WTC11 (cell line): ENCODE measurements at regions not wholly inside any gene's neighbourhood (a gene's known extent, or its start where the extent isn't known, plus 50 kb on each side); places are given as distances from the start of the nearest gene placed in this dataset.

Experiments
- ATAC-seq: fragments of 200-7000 bp; cut with Tn5 transposase; 2 replicates; pipeline ENCODE4 v1.10.0; 2021; ENCODE audit warnings: mild to moderate bottlenecking, moderate library complexity
- CTCF ChIA-PET: fragments of 300-600 bp; sonication (Branson Sonifier 250); formaldehyde crosslinking; loops from one replicate; lab custom pipeline; 2021; ENCODE audit warnings: antibody characterized with exemption; lab: Charles Lee
- POLR2A ChIA-PET: fragments of 350-600 bp; sonication (Branson Sonifier 250); formaldehyde crosslinking; loops from one replicate; lab custom pipeline; 2021; ENCODE audit warnings: antibody characterized with exemption; lab: Charles Lee
- DNase-seq: peaks from one replicate; pipeline ENCODE4 v3.0.0; 2021; ENCODE audit warnings: low spot score
- H3K27ac Mint-ChIP-seq: 2 replicates; pipeline ENCODE4 v1.8.0; 2021; ENCODE audit warnings: mixed read lengths
- H3K27me3 Mint-ChIP-seq: 2 replicates; pipeline ENCODE4 v1.8.0; 2021; ENCODE audit warnings: low read depth, mild to moderate bottlenecking, moderate library complexity, mixed read lengths
- H3K36me3 Mint-ChIP-seq: 2 replicates; pipeline ENCODE4 v1.8.0; 2021; ENCODE audit warnings: mixed read lengths
- H3K4me1 Mint-ChIP-seq: 2 replicates; pipeline ENCODE4 v1.8.0; 2022; ENCODE audit warnings: mixed read lengths
- H3K4me3 Mint-ChIP-seq: 2 replicates; pipeline ENCODE4 v1.8.0; 2021; ENCODE audit warnings: mild to moderate bottlenecking, moderate library complexity, mixed read lengths
- H3K9me3 Mint-ChIP-seq: 2 replicates; pipeline ENCODE4 v1.8.0; 2021; ENCODE audit warnings: mixed read lengths
- EMX1 ChIP-seq: fragments of 250-450 bp; sonication (Bioruptor Pico); IDR thresholded peaks from 2 replicates; pipeline ENCODE4 v1.8.0; 2021; ENCODE audit warnings: mild to moderate bottlenecking
- ETV6 ChIP-seq: sonication (generic); formaldehyde crosslinking; IDR thresholded peaks from 2 replicates; pipeline ENCODE4 v1.8.1; 2022; ENCODE audit warnings: mild to moderate bottlenecking, missing genetic modification reagents
- FOXJ3 ChIP-seq: sonication (generic); formaldehyde crosslinking; IDR thresholded peaks from 2 replicates; pipeline ENCODE4 v1.9.0; 2021; ENCODE audit warnings: missing genetic modification reagents, mild to moderate bottlenecking, borderline replicate concordance
- GRHL2 ChIP-seq: fragments of 250-450 bp; sonication (Bioruptor Pico); IDR thresholded peaks from 2 replicates; pipeline ENCODE4 v1.8.0; 2022; ENCODE audit warnings: mild to moderate bottlenecking, moderate library complexity; ENCODE audit not compliant: insufficient replicate concordance, severe bottlenecking
- HMGA2 ChIP-seq: fragments of 250-450 bp; sonication (Bioruptor Pico); IDR thresholded peaks from 2 replicates; pipeline ENCODE4 v1.4.0; 2021; ENCODE audit warnings: mild to moderate bottlenecking, moderate library complexity
- JUN ChIP-seq: sonication (generic); formaldehyde crosslinking; IDR thresholded peaks from 2 replicates; pipeline ENCODE4 v1.8.0; 2023; ENCODE audit warnings: mild to moderate bottlenecking, missing genetic modification reagents
- NFYB ChIP-seq: sonication (generic); formaldehyde crosslinking; conservative IDR thresholded peaks from 2 replicates; pipeline ENCODE4 v1.8.0; 2022; ENCODE audit warnings: low read depth, missing genetic modification reagents
- SMAD3 ChIP-seq: sonication (generic); formaldehyde crosslinking; IDR thresholded peaks from 2 replicates; pipeline ENCODE4 v1.8.0; 2022; ENCODE audit warnings: missing genetic modification reagents, mild to moderate bottlenecking, borderline replicate concordance
- ZNF423 ChIP-seq: fragments of 250-450 bp; sonication (Bioruptor Pico); IDR thresholded peaks from 2 replicates; pipeline ENCODE4 v2.1.2; 2022; ENCODE audit warnings: mild to moderate bottlenecking, moderate library complexity
- TF ChIP-seq, protein P1 (sequence below): sonication (generic); formaldehyde crosslinking; conservative IDR thresholded peaks from 2 replicates; pipeline ENCODE4 v1.8.1; 2023; ENCODE audit warnings: mild to moderate bottlenecking, low read depth, missing genetic modification reagents, moderate library complexity
- TF ChIP-seq, protein P2 (sequence below): sonication (generic); formaldehyde crosslinking; IDR thresholded peaks from 2 replicates; pipeline ENCODE4 v1.8.0; 2022; ENCODE audit warnings: mild to moderate bottlenecking, missing genetic modification reagents
- TF ChIP-seq, protein P3 (sequence below): sonication (generic); formaldehyde crosslinking; IDR thresholded peaks from 2 replicates; pipeline ENCODE4 v1.8.1; 2023; ENCODE audit warnings: mild to moderate bottlenecking, missing genetic modification reagents, moderate library complexity
- TF ChIP-seq, protein P4 (sequence below): fragments of 250-450 bp; sonication (Bioruptor Pico); IDR thresholded peaks from 2 replicates; pipeline ENCODE4 v1.9.0; 2021; ENCODE audit warnings: moderate library complexity, mild to moderate bottlenecking, inconsistent platforms, borderline replicate concordance
- TF ChIP-seq, protein P5 (sequence below): fragments of 250-450 bp; sonication (Bioruptor Pico); IDR thresholded peaks from 2 replicates; pipeline ENCODE4 v2.1.2; 2022; ENCODE audit warnings: mild to moderate bottlenecking, moderate library complexity
- TF ChIP-seq, protein P6 (sequence below): sonication (generic); formaldehyde crosslinking; IDR thresholded peaks from 2 replicates; pipeline ENCODE4 v1.8.1; 2022; ENCODE audit warnings: low read depth, mild to moderate bottlenecking, moderate library complexity, missing genetic modification reagents, borderline replicate concordance

DNA sequence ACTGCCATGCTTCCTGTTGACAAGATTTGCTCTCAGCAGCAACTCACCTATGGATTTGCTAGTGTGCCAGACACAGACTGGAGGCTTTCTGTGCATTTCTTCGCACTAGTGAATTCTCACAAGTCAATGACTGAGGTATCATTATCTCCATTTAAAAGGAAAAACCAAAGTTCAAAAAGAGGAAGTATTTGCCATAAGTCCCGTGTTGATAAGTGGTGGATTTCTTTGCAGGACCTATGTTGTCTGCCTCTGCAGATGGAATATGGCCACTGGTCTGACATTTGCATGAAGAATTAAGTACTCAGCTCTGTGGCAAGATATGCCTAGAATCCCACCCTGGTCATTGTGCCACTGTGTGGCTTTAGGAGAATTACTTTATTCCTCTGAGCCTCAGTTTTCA, 299.6 kb downstream of the PAX3 start:
- ATAC-seq: no peak
- Mint-ChIP-seq H3K9me3 (peaks cover 6% of the 10 kb centered on the region), H3K4me1 (peaks cover 14% of the 10 kb centered on the region), H3K27me3 (no peaks in the 10 kb centered on the region; the same call in 1 of the 2 replicates), H3K27ac (no peak overlapping the region), H3K4me3 (no peak overlapping the region), H3K36me3 (no peaks in the 10 kb centered on the region)
- POLR2A ChIA-PET: no interaction called here
- CTCF ChIA-PET: no interaction called here
- TF ChIP-seq FOXJ3 (CRISPR knock-in tag) (no peak), ZNF423 (CRISPR knock-in tag) (no peak), SMAD3 (no peak), NFYB (CRISPR knock-in tag) (no peak), EMX1 (CRISPR knock-in tag) (no peak), JUN (no peak), HMGA2 (CRISPR knock-in tag) (no peak)
- TF ChIP-seq, protein P1, sequence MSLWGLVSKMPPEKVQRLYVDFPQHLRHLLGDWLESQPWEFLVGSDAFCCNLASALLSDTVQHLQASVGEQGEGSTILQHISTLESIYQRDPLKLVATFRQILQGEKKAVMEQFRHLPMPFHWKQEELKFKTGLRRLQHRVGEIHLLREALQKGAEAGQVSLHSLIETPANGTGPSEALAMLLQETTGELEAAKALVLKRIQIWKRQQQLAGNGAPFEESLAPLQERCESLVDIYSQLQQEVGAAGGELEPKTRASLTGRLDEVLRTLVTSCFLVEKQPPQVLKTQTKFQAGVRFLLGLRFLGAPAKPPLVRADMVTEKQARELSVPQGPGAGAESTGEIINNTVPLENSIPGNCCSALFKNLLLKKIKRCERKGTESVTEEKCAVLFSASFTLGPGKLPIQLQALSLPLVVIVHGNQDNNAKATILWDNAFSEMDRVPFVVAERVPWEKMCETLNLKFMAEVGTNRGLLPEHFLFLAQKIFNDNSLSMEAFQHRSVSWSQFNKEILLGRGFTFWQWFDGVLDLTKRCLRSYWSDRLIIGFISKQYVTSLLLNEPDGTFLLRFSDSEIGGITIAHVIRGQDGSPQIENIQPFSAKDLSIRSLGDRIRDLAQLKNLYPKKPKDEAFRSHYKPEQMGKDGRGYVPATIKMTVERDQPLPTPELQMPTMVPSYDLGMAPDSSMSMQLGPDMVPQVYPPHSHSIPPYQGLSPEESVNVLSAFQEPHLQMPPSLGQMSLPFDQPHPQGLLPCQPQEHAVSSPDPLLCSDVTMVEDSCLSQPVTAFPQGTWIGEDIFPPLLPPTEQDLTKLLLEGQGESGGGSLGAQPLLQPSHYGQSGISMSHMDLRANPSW (CRISPR knock-in tag): no peak
- TF ChIP-seq, protein P2, sequence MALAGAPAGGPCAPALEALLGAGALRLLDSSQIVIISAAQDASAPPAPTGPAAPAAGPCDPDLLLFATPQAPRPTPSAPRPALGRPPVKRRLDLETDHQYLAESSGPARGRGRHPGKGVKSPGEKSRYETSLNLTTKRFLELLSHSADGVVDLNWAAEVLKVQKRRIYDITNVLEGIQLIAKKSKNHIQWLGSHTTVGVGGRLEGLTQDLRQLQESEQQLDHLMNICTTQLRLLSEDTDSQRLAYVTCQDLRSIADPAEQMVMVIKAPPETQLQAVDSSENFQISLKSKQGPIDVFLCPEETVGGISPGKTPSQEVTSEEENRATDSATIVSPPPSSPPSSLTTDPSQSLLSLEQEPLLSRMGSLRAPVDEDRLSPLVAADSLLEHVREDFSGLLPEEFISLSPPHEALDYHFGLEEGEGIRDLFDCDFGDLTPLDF (CRISPR knock-in tag): no peak
- TF ChIP-seq, protein P3, sequence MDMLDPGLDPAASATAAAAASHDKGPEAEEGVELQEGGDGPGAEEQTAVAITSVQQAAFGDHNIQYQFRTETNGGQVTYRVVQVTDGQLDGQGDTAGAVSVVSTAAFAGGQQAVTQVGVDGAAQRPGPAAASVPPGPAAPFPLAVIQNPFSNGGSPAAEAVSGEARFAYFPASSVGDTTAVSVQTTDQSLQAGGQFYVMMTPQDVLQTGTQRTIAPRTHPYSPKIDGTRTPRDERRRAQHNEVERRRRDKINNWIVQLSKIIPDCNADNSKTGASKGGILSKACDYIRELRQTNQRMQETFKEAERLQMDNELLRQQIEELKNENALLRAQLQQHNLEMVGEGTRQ (CRISPR knock-in tag): no peak
- TF ChIP-seq, protein P4, sequence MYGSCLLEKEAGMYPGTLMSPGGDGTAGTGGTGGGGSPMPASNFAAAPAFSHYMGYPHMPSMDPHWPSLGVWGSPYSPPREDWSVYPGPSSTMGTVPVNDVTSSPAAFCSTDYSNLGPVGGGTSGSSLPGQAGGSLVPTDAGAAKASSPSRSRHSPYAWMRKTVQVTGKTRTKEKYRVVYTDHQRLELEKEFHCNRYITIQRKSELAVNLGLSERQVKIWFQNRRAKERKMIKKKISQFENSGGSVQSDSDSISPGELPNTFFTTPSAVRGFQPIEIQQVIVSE (CRISPR knock-in tag): no peak
- DNase-seq: no peak

DNA sequence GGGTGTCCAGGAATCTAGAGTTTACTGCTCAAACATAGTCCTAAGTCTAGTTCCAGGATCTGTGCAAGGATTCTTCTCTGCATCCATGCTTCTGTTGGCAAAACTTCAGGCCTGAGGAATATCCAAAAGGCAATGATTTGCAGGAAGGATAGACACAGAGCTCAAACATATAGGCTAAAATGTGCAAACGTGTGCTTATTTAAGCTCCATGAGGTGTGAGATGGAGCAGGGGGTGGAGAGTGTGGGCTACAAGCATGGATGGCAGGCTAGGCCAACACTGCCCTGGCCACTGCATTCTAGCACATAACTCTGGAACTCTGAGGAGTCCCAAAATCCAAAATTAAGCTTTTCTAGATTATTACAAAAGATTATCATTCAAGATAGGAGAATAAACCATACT, 301.1 kb downstream of the PAX3 start:
- no peaks in the 10 kb centered on the region; the same call in 1 of the 2 replicates for H3K27me3 Mint-ChIP-seq
- H3K27ac Mint-ChIP-seq: no peak overlapping the region
- DNase-seq: no peak
- CTCF ChIA-PET: no interaction called here
- POLR2A ChIA-PET: no interaction called here
- TF ChIP-seq ETV6 (CRISPR knock-in tag): no peak
- TF ChIP-seq, protein P5, sequence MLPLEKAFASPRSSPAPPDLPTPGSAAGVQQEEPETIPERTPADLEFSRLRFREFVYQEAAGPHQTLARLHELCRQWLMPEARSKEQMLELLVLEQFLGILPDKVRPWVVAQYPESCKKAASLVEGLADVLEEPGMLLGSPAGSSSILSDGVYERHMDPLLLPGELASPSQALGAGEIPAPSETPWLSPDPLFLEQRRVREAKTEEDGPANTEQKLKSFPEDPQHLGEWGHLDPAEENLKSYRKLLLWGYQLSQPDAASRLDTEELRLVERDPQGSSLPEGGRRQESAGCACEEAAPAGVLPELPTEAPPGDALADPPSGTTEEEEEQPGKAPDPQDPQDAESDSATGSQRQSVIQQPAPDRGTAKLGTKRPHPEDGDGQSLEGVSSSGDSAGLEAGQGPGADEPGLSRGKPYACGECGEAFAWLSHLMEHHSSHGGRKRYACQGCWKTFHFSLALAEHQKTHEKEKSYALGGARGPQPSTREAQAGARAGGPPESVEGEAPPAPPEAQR: no peak
- no peak for TF ChIP-seq GRHL2
- TF ChIP-seq, protein P6, sequence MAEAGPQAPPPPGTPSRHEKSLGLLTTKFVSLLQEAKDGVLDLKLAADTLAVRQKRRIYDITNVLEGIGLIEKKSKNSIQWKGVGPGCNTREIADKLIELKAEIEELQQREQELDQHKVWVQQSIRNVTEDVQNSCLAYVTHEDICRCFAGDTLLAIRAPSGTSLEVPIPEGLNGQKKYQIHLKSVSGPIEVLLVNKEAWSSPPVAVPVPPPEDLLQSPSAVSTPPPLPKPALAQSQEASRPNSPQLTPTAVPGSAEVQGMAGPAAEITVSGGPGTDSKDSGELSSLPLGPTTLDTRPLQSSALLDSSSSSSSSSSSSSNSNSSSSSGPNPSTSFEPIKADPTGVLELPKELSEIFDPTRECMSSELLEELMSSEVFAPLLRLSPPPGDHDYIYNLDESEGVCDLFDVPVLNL (CRISPR knock-in tag): no peak
- TF ChIP-seq, all 79 proteins: peak for 0
- Mint-ChIP-seq H3K4me3 (no peak overlapping the region), H3K36me3 (no peaks in the 10 kb centered on the region), H3K4me1 (peaks cover 14% of the 10 kb centered on the region), H3K9me3 (peaks cover 6% of the 10 kb centered on the region)
- ATAC-seq: no peak
